WTC11 (cell line): ENCODE measurements at regions not wholly inside any gene's neighbourhood (a gene's known extent, or its start where the extent isn't known, plus 50 kb on each side); places are given as distances from the start of the nearest gene placed in this dataset.

ENCODE experiments used
- ATAC-seq: fragments of 200-7000 bp; cut with Tn5 transposase; 2 replicates; pipeline ENCODE4 v1.10.0; 2021; ENCODE audit warnings: mild to moderate bottlenecking, moderate library complexity
- CTCF ChIA-PET: fragments of 300-600 bp; sonication (Branson Sonifier 250); formaldehyde crosslinking; loops from one replicate; lab custom pipeline; 2021; ENCODE audit warnings: antibody characterized with exemption; lab: Charles Lee
- POLR2A ChIA-PET: fragments of 350-600 bp; sonication (Branson Sonifier 250); formaldehyde crosslinking; loops from one replicate; lab custom pipeline; 2021; ENCODE audit warnings: antibody characterized with exemption; lab: Charles Lee
- DNase-seq: peaks from one replicate; pipeline ENCODE4 v3.0.0; 2021; ENCODE audit warnings: low spot score
- H3K27ac Mint-ChIP-seq: 2 replicates; pipeline ENCODE4 v1.8.0; 2021; ENCODE audit warnings: mixed read lengths
- H3K27me3 Mint-ChIP-seq: 2 replicates; pipeline ENCODE4 v1.8.0; 2021; ENCODE audit warnings: low read depth, mild to moderate bottlenecking, moderate library complexity, mixed read lengths
- H3K36me3 Mint-ChIP-seq: 2 replicates; pipeline ENCODE4 v1.8.0; 2021; ENCODE audit warnings: mixed read lengths
- H3K4me1 Mint-ChIP-seq: 2 replicates; pipeline ENCODE4 v1.8.0; 2022; ENCODE audit warnings: mixed read lengths
- H3K4me3 Mint-ChIP-seq: 2 replicates; pipeline ENCODE4 v1.8.0; 2021; ENCODE audit warnings: mild to moderate bottlenecking, moderate library complexity, mixed read lengths
- H3K9me3 Mint-ChIP-seq: 2 replicates; pipeline ENCODE4 v1.8.0; 2021; ENCODE audit warnings: mixed read lengths
- AFF4 ChIP-seq: sonication (generic); formaldehyde crosslinking; IDR thresholded peaks from 2 replicates; pipeline ENCODE4 v1.8.1; 2023; ENCODE audit warnings: mild to moderate bottlenecking, missing genetic modification reagents, borderline replicate concordance
- CBFB ChIP-seq: sonication (generic); formaldehyde crosslinking; IDR thresholded peaks from 2 replicates; pipeline ENCODE4 v1.8.1; 2022; ENCODE audit warnings: mild to moderate bottlenecking, low read depth, missing genetic modification reagents
- CREB1 ChIP-seq: sonication (generic); formaldehyde crosslinking; IDR thresholded peaks from 2 replicates; pipeline ENCODE4 v1.8.0; 2023; ENCODE audit warnings: mild to moderate bottlenecking, missing genetic modification reagents
- GABPB1 ChIP-seq: sonication (generic); formaldehyde crosslinking; IDR thresholded peaks from 2 replicates; pipeline ENCODE4 v1.8.1; 2023; ENCODE audit warnings: mild to moderate bottlenecking, missing genetic modification reagents
- GRHL2 ChIP-seq: fragments of 250-450 bp; sonication (Bioruptor Pico); IDR thresholded peaks from 2 replicates; pipeline ENCODE4 v1.8.0; 2022; ENCODE audit warnings: mild to moderate bottlenecking, moderate library complexity; ENCODE audit not compliant: insufficient replicate concordance, severe bottlenecking
- HMGA2 ChIP-seq: fragments of 250-450 bp; sonication (Bioruptor Pico); IDR thresholded peaks from 2 replicates; pipeline ENCODE4 v1.4.0; 2021; ENCODE audit warnings: mild to moderate bottlenecking, moderate library complexity
- HMGXB4 ChIP-seq: sonication (generic); formaldehyde crosslinking; IDR thresholded peaks from 2 replicates; pipeline ENCODE4 v1.8.1; 2023; ENCODE audit warnings: mild to moderate bottlenecking, moderate library complexity, missing genetic modification reagents
- MYBL2 ChIP-seq: sonication (generic); formaldehyde crosslinking; IDR thresholded peaks from 2 replicates; pipeline ENCODE4 v1.8.1; 2023; ENCODE audit warnings: mild to moderate bottlenecking, moderate library complexity, missing genetic modification reagents
- NR1H2 ChIP-seq: sonication (generic); formaldehyde crosslinking; IDR thresholded peaks from 2 replicates; pipeline ENCODE4 v1.9.0; 2021; ENCODE audit warnings: mild to moderate bottlenecking, moderate library complexity, missing genetic modification reagents
- PRRX2 ChIP-seq: fragments of 250-450 bp; sonication (Bioruptor Pico); IDR thresholded peaks from 2 replicates; pipeline ENCODE4 v1.8.0; 2021; ENCODE audit warnings: mild to moderate bottlenecking
- TEAD1 ChIP-seq: sonication (generic); formaldehyde crosslinking; IDR thresholded peaks from 2 replicates; pipeline ENCODE4 v1.8.0; 2022; ENCODE audit warnings: mild to moderate bottlenecking, missing genetic modification reagents
- ZBTB21 ChIP-seq: sonication (generic); formaldehyde crosslinking; IDR thresholded peaks from 2 replicates; pipeline ENCODE4 v1.8.1; 2023; ENCODE audit warnings: mild to moderate bottlenecking, missing genetic modification reagents, borderline replicate concordance
- ZNF138 ChIP-seq: sonication (generic); formaldehyde crosslinking; conservative IDR thresholded peaks from 2 replicates; pipeline ENCODE4 v1.8.1; 2022; ENCODE audit warnings: mild to moderate bottlenecking, moderate library complexity, missing genetic modification reagents
- ZNF671 ChIP-seq: fragments of 250-450 bp; sonication (Bioruptor Pico); IDR thresholded peaks from 2 replicates; pipeline ENCODE4 v1.8.0; 2021; ENCODE audit warnings: mild to moderate bottlenecking
- TF ChIP-seq, protein P1 (sequence below): sonication (generic); formaldehyde crosslinking; IDR thresholded peaks from 2 replicates; pipeline ENCODE4 v1.8.1; 2023; ENCODE audit warnings: mild to moderate bottlenecking, missing genetic modification reagents
- TF ChIP-seq, protein P2 (sequence below): fragments of 250-450 bp; sonication (Bioruptor Pico); IDR thresholded peaks from 2 replicates; pipeline ENCODE4 v1.9.0; 2021; ENCODE audit warnings: mild to moderate bottlenecking
- TF ChIP-seq, protein P3 (sequence below): sonication (generic); formaldehyde crosslinking; IDR thresholded peaks from 2 replicates; pipeline ENCODE4 v1.8.0; 2022; ENCODE audit warnings: mild to moderate bottlenecking, missing genetic modification reagents
- TF ChIP-seq, protein P4 (sequence below): sonication (generic); formaldehyde crosslinking; conservative IDR thresholded peaks from 2 replicates; pipeline ENCODE4 v1.8.1; 2023; ENCODE audit warnings: mild to moderate bottlenecking, low read depth, missing genetic modification reagents, moderate library complexity

DNA sequence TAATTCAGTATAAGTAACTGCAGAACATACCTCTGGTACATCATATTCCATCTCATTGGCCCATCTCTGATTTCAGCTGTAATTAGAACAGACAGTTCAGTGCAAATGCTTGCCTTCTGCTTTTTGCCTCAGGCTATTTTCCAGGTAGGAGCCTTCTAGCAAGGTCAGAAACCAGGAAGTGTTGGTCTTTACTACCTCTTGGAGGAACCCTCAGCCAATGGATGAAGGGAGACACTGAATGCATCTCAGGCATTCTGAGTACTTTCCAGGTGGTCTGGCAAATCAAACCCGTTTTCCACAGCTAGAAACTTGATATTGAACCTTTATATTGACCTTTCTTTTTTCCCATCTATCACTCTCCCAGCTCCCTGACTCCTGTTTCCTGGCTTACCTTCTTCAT is 348.5 kb upstream of the SOX2 start:
- Mint-ChIP-seq H3K27ac (peak overlapping the region; percentile 47; the same call in 1 of the 2 replicates), H3K36me3 (no peaks in the 10 kb centered on the region), H3K4me1 (peaks cover 17% of the 10 kb centered on the region), H3K4me3 (no peak overlapping the region)
- CTCF ChIA-PET = no interaction called here
- no peak for DNase-seq
- no peak for TF ChIP-seq ZNF138
- TF ChIP-seq, protein P1, sequence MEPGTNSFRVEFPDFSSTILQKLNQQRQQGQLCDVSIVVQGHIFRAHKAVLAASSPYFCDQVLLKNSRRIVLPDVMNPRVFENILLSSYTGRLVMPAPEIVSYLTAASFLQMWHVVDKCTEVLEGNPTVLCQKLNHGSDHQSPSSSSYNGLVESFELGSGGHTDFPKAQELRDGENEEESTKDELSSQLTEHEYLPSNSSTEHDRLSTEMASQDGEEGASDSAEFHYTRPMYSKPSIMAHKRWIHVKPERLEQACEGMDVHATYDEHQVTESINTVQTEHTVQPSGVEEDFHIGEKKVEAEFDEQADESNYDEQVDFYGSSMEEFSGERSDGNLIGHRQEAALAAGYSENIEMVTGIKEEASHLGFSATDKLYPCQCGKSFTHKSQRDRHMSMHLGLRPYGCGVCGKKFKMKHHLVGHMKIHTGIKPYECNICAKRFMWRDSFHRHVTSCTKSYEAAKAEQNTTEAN (CRISPR knock-in tag) = no peak
- no peak for TF ChIP-seq ZNF671 (CRISPR knock-in tag)
- no peak for TF ChIP-seq NR1H2 (CRISPR knock-in tag)
- TF ChIP-seq HMGA2 (CRISPR knock-in tag) = no peak
- no peak for TF ChIP-seq CREB1 (CRISPR knock-in tag)
- TF ChIP-seq MYBL2 (CRISPR knock-in tag) = no peak
- TF ChIP-seq, protein P2, sequence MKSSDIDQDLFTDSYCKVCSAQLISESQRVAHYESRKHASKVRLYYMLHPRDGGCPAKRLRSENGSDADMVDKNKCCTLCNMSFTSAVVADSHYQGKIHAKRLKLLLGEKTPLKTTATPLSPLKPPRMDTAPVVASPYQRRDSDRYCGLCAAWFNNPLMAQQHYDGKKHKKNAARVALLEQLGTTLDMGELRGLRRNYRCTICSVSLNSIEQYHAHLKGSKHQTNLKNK (CRISPR knock-in tag) = no peak
- TF ChIP-seq PRRX2 (CRISPR knock-in tag) = no peak
- no peak for TF ChIP-seq TEAD1 (CRISPR knock-in tag)
- no peak for TF ChIP-seq GRHL2 (CRISPR knock-in tag)
- TF ChIP-seq CBFB (CRISPR knock-in tag) = no peak
- no peak for TF ChIP-seq GABPB1
- TF ChIP-seq, protein P3, sequence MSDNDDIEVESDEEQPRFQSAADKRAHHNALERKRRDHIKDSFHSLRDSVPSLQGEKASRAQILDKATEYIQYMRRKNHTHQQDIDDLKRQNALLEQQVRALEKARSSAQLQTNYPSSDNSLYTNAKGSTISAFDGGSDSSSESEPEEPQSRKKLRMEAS (CRISPR knock-in tag) = no peak
- no peak for TF ChIP-seq AFF4 (CRISPR knock-in tag)
- TF ChIP-seq, protein P4, sequence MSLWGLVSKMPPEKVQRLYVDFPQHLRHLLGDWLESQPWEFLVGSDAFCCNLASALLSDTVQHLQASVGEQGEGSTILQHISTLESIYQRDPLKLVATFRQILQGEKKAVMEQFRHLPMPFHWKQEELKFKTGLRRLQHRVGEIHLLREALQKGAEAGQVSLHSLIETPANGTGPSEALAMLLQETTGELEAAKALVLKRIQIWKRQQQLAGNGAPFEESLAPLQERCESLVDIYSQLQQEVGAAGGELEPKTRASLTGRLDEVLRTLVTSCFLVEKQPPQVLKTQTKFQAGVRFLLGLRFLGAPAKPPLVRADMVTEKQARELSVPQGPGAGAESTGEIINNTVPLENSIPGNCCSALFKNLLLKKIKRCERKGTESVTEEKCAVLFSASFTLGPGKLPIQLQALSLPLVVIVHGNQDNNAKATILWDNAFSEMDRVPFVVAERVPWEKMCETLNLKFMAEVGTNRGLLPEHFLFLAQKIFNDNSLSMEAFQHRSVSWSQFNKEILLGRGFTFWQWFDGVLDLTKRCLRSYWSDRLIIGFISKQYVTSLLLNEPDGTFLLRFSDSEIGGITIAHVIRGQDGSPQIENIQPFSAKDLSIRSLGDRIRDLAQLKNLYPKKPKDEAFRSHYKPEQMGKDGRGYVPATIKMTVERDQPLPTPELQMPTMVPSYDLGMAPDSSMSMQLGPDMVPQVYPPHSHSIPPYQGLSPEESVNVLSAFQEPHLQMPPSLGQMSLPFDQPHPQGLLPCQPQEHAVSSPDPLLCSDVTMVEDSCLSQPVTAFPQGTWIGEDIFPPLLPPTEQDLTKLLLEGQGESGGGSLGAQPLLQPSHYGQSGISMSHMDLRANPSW (CRISPR knock-in tag) = no peak
- no peak for TF ChIP-seq HMGXB4 (CRISPR knock-in tag)
- no peak for TF ChIP-seq ZBTB21 (CRISPR knock-in tag)
- TF ChIP-seq, all 79 proteins: peak for 0
- H3K9me3 Mint-ChIP-seq = no peaks in the 10 kb centered on the region
- peak; percentile 78 for ATAC-seq
- POLR2A ChIA-PET = no interaction called here
- H3K27me3 Mint-ChIP-seq = no peaks in the 10 kb centered on the region
